Activated B cell treated with CpG ODN at 0.5 μM for 24 hours (primary cell): ENCODE measurements at regions not wholly inside any gene's neighbourhood (a gene's known extent, or its start where the extent isn't known, plus 50 kb on each side); places are given as distances from the start of the nearest gene placed in this dataset.

Source experiments
- ATAC-seq: fragments of 200-7000 bp; cut with Tn5 transposase; one replicate; pipeline ENCODE4 v1.10.0; 2021; ENCODE audit warnings: low read depth, mild to moderate bottlenecking, moderate library complexity
- CTCF ChIA-PET: fragments of 350-600 bp; sonication (Branson Sonifier 250); formaldehyde crosslinking; loops from one replicate; lab custom pipeline; 2021; ENCODE audit warnings: antibody characterized with exemption; lab: Charles Lee
- POLR2A ChIA-PET: fragments of 350-600 bp; sonication (Branson Sonifier 250); formaldehyde crosslinking; loops from one replicate; lab custom pipeline; 2021; ENCODE audit warnings: antibody characterized with exemption; lab: Charles Lee
- DNase-seq: peaks from one replicate; pipeline ENCODE4 v3.0.0; 2022
- H3K27ac Mint-ChIP-seq: one replicate; pipeline ENCODE4 v1.8.0; 2020; ENCODE audit warnings: mixed read lengths
- H3K27me3 Mint-ChIP-seq: one replicate; pipeline ENCODE4 v1.8.0; 2021; ENCODE audit warnings: mixed read lengths
- H3K36me3 Mint-ChIP-seq: one replicate; pipeline ENCODE4 v1.8.0; 2021; ENCODE audit warnings: low read depth, mixed read lengths
- H3K4me1 Mint-ChIP-seq: one replicate; pipeline ENCODE4 v1.8.0; 2021; ENCODE audit warnings: mixed read lengths
- H3K4me3 Mint-ChIP-seq: one replicate; pipeline ENCODE4 v1.8.0; 2020; ENCODE audit warnings: mild to moderate bottlenecking, mixed read lengths
- H3K9me3 Mint-ChIP-seq: one replicate; pipeline ENCODE4 v1.8.0; 2020; ENCODE audit warnings: mixed read lengths
- CTCF ChIP-seq: fragments of 200-600 bp; IDR thresholded peaks from one replicate; pipeline ENCODE4 v1.8.0; 2022; ENCODE audit warnings: antibody characterized with exemption, mild to moderate bottlenecking
- intact Hi-C: fragments of 100-400 bp; cut with micrococcal nuclease; formaldehyde crosslinking; loops from one replicate; pipeline ENCODE4 v1.15.1; 2024

- ChIA-PET CTCF (interaction anchor here (1.4 to 1.8 kb wide), 2 partner anchors 362 to 491 kb away, joined by 4 to 8 read pairs; no protein-coding TSS in a partner anchor), POLR2A (no interaction called here)
- H3K27me3 Mint-ChIP-seq, result peaks cover 4% of the 10 kb centered on the region
- intact Hi-C loops, result no loop called here
- H3K27ac Mint-ChIP-seq, result no peak overlapping the region
- H3K4me3 Mint-ChIP-seq, result no peak overlapping the region
- peaks cover 2% of the 10 kb centered on the region for H3K4me1 Mint-ChIP-seq
- no peaks in the 10 kb centered on the region for H3K36me3 Mint-ChIP-seq
- H3K9me3 Mint-ChIP-seq, result peaks cover 3% of the 10 kb centered on the region
- no peak for TF ChIP-seq CTCF
- ATAC-seq (no peak), DNase-seq (no peak)
Observed at GRCh38 chr15:66941791-66942190, 123.6 kb upstream of the SMAD3 start.

- Mint-ChIP-seq H3K27ac (no peak overlapping the region), H3K4me1 (peaks cover 7% of the 10 kb centered on the region), H3K27me3 (peaks cover 4% of the 10 kb centered on the region), H3K9me3 (peaks cover 2% of the 10 kb centered on the region), H3K4me3 (no peak overlapping the region), H3K36me3 (no peaks in the 10 kb centered on the region)
- TF ChIP-seq CTCF, result no peak
- CTCF ChIA-PET, result interaction anchor here (1.4 kb wide), 1 partner anchor 490 kb away, joined by 4 read pairs; no protein-coding TSS in a partner anchor
- POLR2A ChIA-PET, result no interaction called here
- intact Hi-C loops, result no loop called here
- no peak for ATAC-seq
- DNase-seq, result no peak
Observed at GRCh38 chr15:66942649-66943390, 122.6 kb upstream of the SMAD3 start.

GRCh38 chr15:66943456-66944095, 121.8 kb upstream of the SMAD3 start:
- no peak for DNase-seq
- ChIA-PET CTCF (interaction anchor here (1.3 to 1.7 kb wide), 2 partner anchors 360 to 490 kb away, joined by 4 to 12 read pairs; no protein-coding TSS in a partner anchor), POLR2A (no interaction called here)
- Mint-ChIP-seq H3K36me3 (no peaks in the 10 kb centered on the region), H3K27me3 (peaks cover 4% of the 10 kb centered on the region), H3K9me3 (no peaks in the 10 kb centered on the region), H3K4me3 (no peak overlapping the region), H3K27ac (no peak overlapping the region), H3K4me1 (peaks cover 7% of the 10 kb centered on the region)
- ATAC-seq, result no peak
- TF ChIP-seq CTCF, result no peak
- intact Hi-C loops, result no loop called here

GRCh38 chr15:66944121-66944520, 121.3 kb upstream of the SMAD3 start:
- Mint-ChIP-seq H3K27ac (no peak overlapping the region), H3K4me1 (peaks cover 7% of the 10 kb centered on the region), H3K4me3 (no peak overlapping the region), H3K9me3 (no peaks in the 10 kb centered on the region), H3K36me3 (no peaks in the 10 kb centered on the region), H3K27me3 (peaks cover 4% of the 10 kb centered on the region)
- TF ChIP-seq CTCF, result no peak
- ChIA-PET POLR2A (interaction anchor here (0.6 kb wide), 1 partner anchor 150 kb away, joined by 3 read pairs; no protein-coding TSS in a partner anchor), CTCF (interaction anchor here (1.3 to 1.7 kb wide), 2 partner anchors 360 to 489 kb away, joined by 4 to 12 read pairs; no protein-coding TSS in a partner anchor)
- intact Hi-C loops, result no loop called here
- ATAC-seq (no peak), DNase-seq (no peak)

GRCh38 chr15:66945286-66945685, 120.1 kb upstream of the SMAD3 start:
- no peak for DNase-seq
- CTCF ChIA-PET, result interaction anchor here (1.1 to 5.1 kb wide), 8 partner anchors 141 to 890 kb away, joined by 3 to 102 read pairs (median 10); no protein-coding TSS in a partner anchor
- no peak for ATAC-seq
- intact Hi-C loops, result loop anchor here (5.0 kb wide), 1 partner anchor 297 kb away; no protein-coding TSS in a partner anchor
- POLR2A ChIA-PET, result interaction anchor here (0.7 kb wide), 1 partner anchor 362 kb away, joined by 9 read pairs; no protein-coding TSS in a partner anchor
- H3K27ac Mint-ChIP-seq, result no peak overlapping the region
- no peak overlapping the region for H3K4me3 Mint-ChIP-seq
- no peaks in the 10 kb centered on the region for H3K9me3 Mint-ChIP-seq
- H3K27me3 Mint-ChIP-seq, result peaks cover 4% of the 10 kb centered on the region
- no peak for TF ChIP-seq CTCF
- peaks cover 7% of the 10 kb centered on the region for H3K4me1 Mint-ChIP-seq
- H3K36me3 Mint-ChIP-seq, result no peaks in the 10 kb centered on the region
